ENCODE measurements at regions not wholly inside any gene's neighbourhood (a gene's known extent, or its start where the extent isn't known, plus 50 kb on each side); places are given as distances from the start of the nearest gene placed in this dataset.

- Mint-ChIP-seq H3K27me3 (no peaks in the 10 kb centered on the region), H3K27ac (no peak overlapping the region), H3K36me3 (ENCODE audit: low read depth) (no peaks in the 10 kb centered on the region), H3K4me1 (ENCODE audit: low read depth) (no peaks in the 10 kb centered on the region), H3K9me3 (no peaks in the 10 kb centered on the region), H3K4me3 (no peak overlapping the region)
- no peak for DNase-seq
These were observed 470.1 kb upstream of the ALCAM start for GRCh38 chr3:104896624-104897023.

GRCh38 chr3:104901396-104901795 is 465.3 kb upstream of the ALCAM start:
- H3K27ac Mint-ChIP-seq: no peak overlapping the region
- H3K4me1 Mint-ChIP-seq (ENCODE audit: low read depth): no peaks in the 10 kb centered on the region
- peaks cover 2% of the 10 kb centered on the region for H3K9me3 Mint-ChIP-seq
- no peak for DNase-seq
- H3K27me3 Mint-ChIP-seq: no peaks in the 10 kb centered on the region
- H3K4me3 Mint-ChIP-seq: no peak overlapping the region
- H3K36me3 Mint-ChIP-seq (ENCODE audit: low read depth): no peaks in the 10 kb centered on the region

- Mint-ChIP-seq H3K36me3 (ENCODE audit: low read depth) (no peaks in the 10 kb centered on the region), H3K4me3 (no peak overlapping the region), H3K4me1 (ENCODE audit: low read depth) (no peaks in the 10 kb centered on the region), H3K9me3 (peaks cover 2% of the 10 kb centered on the region), H3K27ac (no peak overlapping the region), H3K27me3 (no peaks in the 10 kb centered on the region)
- DNase-seq: no peak
These were observed 463.6 kb upstream of the ALCAM start for GRCh38 chr3:104903064-104903463.

GRCh38 chr3:104906001-104906639 is 460.6 kb upstream of the ALCAM start:
- Mint-ChIP-seq H3K27me3 (no peaks in the 10 kb centered on the region), H3K36me3 (ENCODE audit: low read depth) (no peaks in the 10 kb centered on the region), H3K4me3 (no peak overlapping the region), H3K27ac (no peak overlapping the region), H3K4me1 (ENCODE audit: low read depth) (no peaks in the 10 kb centered on the region), H3K9me3 (peaks cover 2% of the 10 kb centered on the region)
- DNase-seq: no peak

GRCh38 chr3:104907507-104907906 is 459.2 kb upstream of the ALCAM start:
- Mint-ChIP-seq H3K27ac (no peak overlapping the region), H3K9me3 (peaks cover 2% of the 10 kb centered on the region), H3K36me3 (ENCODE audit: low read depth) (no peaks in the 10 kb centered on the region), H3K4me1 (ENCODE audit: low read depth) (no peaks in the 10 kb centered on the region), H3K27me3 (no peaks in the 10 kb centered on the region), H3K4me3 (no peak overlapping the region)
- no peak for DNase-seq

- H3K4me3 Mint-ChIP-seq: no peak overlapping the region
- DNase-seq: no peak
- H3K27me3 Mint-ChIP-seq: no peaks in the 10 kb centered on the region
- no peaks in the 10 kb centered on the region for H3K9me3 Mint-ChIP-seq
- H3K36me3 Mint-ChIP-seq (ENCODE audit: low read depth): no peaks in the 10 kb centered on the region
- H3K4me1 Mint-ChIP-seq (ENCODE audit: low read depth): no peaks in the 10 kb centered on the region
- no peak overlapping the region for H3K27ac Mint-ChIP-seq
These were observed 457.9 kb upstream of the ALCAM start for GRCh38 chr3:104908761-104909160.

GRCh38 chr3:104909198-104909597 is 457.5 kb upstream of the ALCAM start:
- Mint-ChIP-seq H3K27me3 (no peaks in the 10 kb centered on the region), H3K36me3 (ENCODE audit: low read depth) (no peaks in the 10 kb centered on the region), H3K9me3 (no peaks in the 10 kb centered on the region), H3K27ac (no peak overlapping the region), H3K4me1 (ENCODE audit: low read depth) (no peaks in the 10 kb centered on the region), H3K4me3 (no peak overlapping the region)
- DNase-seq: no peak

- Mint-ChIP-seq H3K4me1 (ENCODE audit: low read depth) (no peaks in the 10 kb centered on the region), H3K4me3 (no peak overlapping the region), H3K27ac (no peak overlapping the region), H3K9me3 (no peaks in the 10 kb centered on the region), H3K27me3 (no peaks in the 10 kb centered on the region), H3K36me3 (ENCODE audit: low read depth) (no peaks in the 10 kb centered on the region)
- DNase-seq: no peak
These were observed 457.0 kb upstream of the ALCAM start for GRCh38 chr3:104909721-104910120.

GRCh38 chr3:104911376-104911775 is 455.3 kb upstream of the ALCAM start:
- no peak overlapping the region for H3K27ac Mint-ChIP-seq
- H3K36me3 Mint-ChIP-seq (ENCODE audit: low read depth): no peaks in the 10 kb centered on the region
- H3K27me3 Mint-ChIP-seq: no peaks in the 10 kb centered on the region
- no peak overlapping the region for H3K4me3 Mint-ChIP-seq
- DNase-seq: no peak
- H3K9me3 Mint-ChIP-seq: no peaks in the 10 kb centered on the region
- H3K4me1 Mint-ChIP-seq (ENCODE audit: low read depth): no peaks in the 10 kb centered on the region

GRCh38 chr3:104916971-104917370 is 449.7 kb upstream of the ALCAM start:
- H3K27ac Mint-ChIP-seq: no peak overlapping the region
- no peaks in the 10 kb centered on the region for H3K27me3 Mint-ChIP-seq
- H3K4me3 Mint-ChIP-seq: no peak overlapping the region
- no peaks in the 10 kb centered on the region for H3K36me3 Mint-ChIP-seq (ENCODE audit: low read depth)
- H3K4me1 Mint-ChIP-seq (ENCODE audit: low read depth): no peaks in the 10 kb centered on the region
- DNase-seq: no peak
- H3K9me3 Mint-ChIP-seq: peaks cover 6% of the 10 kb centered on the region

- H3K4me3 Mint-ChIP-seq: no peak overlapping the region
- H3K27me3 Mint-ChIP-seq: no peaks in the 10 kb centered on the region
- DNase-seq: no peak
- no peak overlapping the region for H3K27ac Mint-ChIP-seq
- no peaks in the 10 kb centered on the region for H3K4me1 Mint-ChIP-seq (ENCODE audit: low read depth)
- no peaks in the 10 kb centered on the region for H3K36me3 Mint-ChIP-seq (ENCODE audit: low read depth)
- H3K9me3 Mint-ChIP-seq: peaks cover 6% of the 10 kb centered on the region
These were observed 446.2 kb upstream of the ALCAM start for GRCh38 chr3:104920512-104920911.

- Mint-ChIP-seq H3K9me3 (no peaks in the 10 kb centered on the region), H3K36me3 (ENCODE audit: low read depth) (no peaks in the 10 kb centered on the region), H3K4me3 (no peak overlapping the region), H3K27me3 (no peaks in the 10 kb centered on the region), H3K4me1 (ENCODE audit: low read depth) (no peaks in the 10 kb centered on the region), H3K27ac (no peak overlapping the region)
- no peak for DNase-seq
These were observed 432.7 kb upstream of the ALCAM start for GRCh38 chr3:104933972-104934371.

- H3K27me3 Mint-ChIP-seq: no peaks in the 10 kb centered on the region
- H3K27ac Mint-ChIP-seq: no peak overlapping the region
- no peaks in the 10 kb centered on the region for H3K36me3 Mint-ChIP-seq (ENCODE audit: low read depth)
- H3K4me3 Mint-ChIP-seq: no peak overlapping the region
- H3K4me1 Mint-ChIP-seq (ENCODE audit: low read depth): no peaks in the 10 kb centered on the region
- no peak for DNase-seq
- H3K9me3 Mint-ChIP-seq: no peaks in the 10 kb centered on the region
These were observed 431.1 kb upstream of the ALCAM start for GRCh38 chr3:104935613-104936012.

- no peaks in the 10 kb centered on the region for H3K27me3 Mint-ChIP-seq
- DNase-seq: no peak
- no peaks in the 10 kb centered on the region for H3K36me3 Mint-ChIP-seq (ENCODE audit: low read depth)
- no peak overlapping the region for H3K4me3 Mint-ChIP-seq
- no peak overlapping the region for H3K27ac Mint-ChIP-seq
- no peaks in the 10 kb centered on the region for H3K9me3 Mint-ChIP-seq
- H3K4me1 Mint-ChIP-seq (ENCODE audit: low read depth): no peaks in the 10 kb centered on the region
These were observed 427.5 kb upstream of the ALCAM start for GRCh38 chr3:104939196-104939595.

- Mint-ChIP-seq H3K36me3 (ENCODE audit: low read depth) (no peaks in the 10 kb centered on the region), H3K27me3 (no peaks in the 10 kb centered on the region), H3K27ac (no peak overlapping the region), H3K4me3 (no peak overlapping the region), H3K9me3 (peaks cover 8% of the 10 kb centered on the region), H3K4me1 (ENCODE audit: low read depth) (no peaks in the 10 kb centered on the region)
- no peak for DNase-seq
These were observed 424.9 kb upstream of the ALCAM start for GRCh38 chr3:104941785-104942184.

GRCh38 chr3:104943974-104944373 is 422.7 kb upstream of the ALCAM start:
- no peaks in the 10 kb centered on the region for H3K27me3 Mint-ChIP-seq
- H3K4me1 Mint-ChIP-seq (ENCODE audit: low read depth): no peaks in the 10 kb centered on the region
- H3K27ac Mint-ChIP-seq: no peak overlapping the region
- no peak for DNase-seq
- H3K9me3 Mint-ChIP-seq: peaks cover 8% of the 10 kb centered on the region
- H3K4me3 Mint-ChIP-seq: no peak overlapping the region
- no peaks in the 10 kb centered on the region for H3K36me3 Mint-ChIP-seq (ENCODE audit: low read depth)

All from activated T-cell treated with anti-CD3 and anti-CD28 coated beads, Interleukin-2, amount 50 U/mL, for 24 hours (primary cell).